ENCODE measurements at regions not wholly inside any gene's neighbourhood (a gene's known extent, or its start where the extent isn't known, plus 50 kb on each side); places are given as distances from the start of the nearest gene placed in this dataset.

DNA sequence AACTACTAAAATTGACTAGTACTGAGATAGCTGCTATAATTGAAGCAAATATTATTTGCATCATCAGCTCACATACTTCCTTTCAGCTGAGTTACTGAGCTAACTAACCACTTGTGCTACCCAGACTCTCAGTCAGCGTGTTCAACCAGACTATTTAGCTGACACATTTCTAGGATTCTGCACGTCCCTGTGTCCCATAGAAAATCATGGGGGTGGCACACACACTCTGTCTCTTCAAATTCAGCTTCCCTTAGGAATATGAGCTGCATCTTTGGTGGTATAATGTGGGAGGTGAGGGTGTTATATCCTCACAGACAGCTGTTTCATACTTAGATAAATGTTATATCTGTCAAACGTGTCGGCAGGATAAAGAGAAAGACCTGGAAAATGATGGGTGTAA is 424.0 kb downstream of the CDH2 start:
- ChIA-PET RAD21 (ENCODE audit: low non-redundant PET in 1 of 2, low total read pairs in 2 of 2, uncharacterized antibody in 2 of 2, unreplicated experiment in 2 of 2) (interaction anchor here in 1 of 2 experiments (0.5 kb wide), 1 partner anchor 1352 kb away, joined by 3 read pairs; no protein-coding TSS in a partner anchor), POLR2A (no interaction called here)
- no TSS peak for BruUV-seq (replicated peaks)

More for the DNA sequence above, 424.0 kb downstream of the CDH2 start:
- Histone ChIP-seq H3K27me3 (ENCODE audit: insufficient read depth, low read length) (no peaks in the 10 kb centered on the region), H2AFZ (ENCODE audit: low read depth, low read length, poor library complexity, severe bottlenecking) (no peak overlapping the region), H3K9me3 (ENCODE audit: control insufficient read depth in 1 of 2, insufficient read depth in 1 of 2, low read depth in 1 of 2, low read length in 2 of 2) (no peaks in the 10 kb centered on the region), H4K20me1 (ENCODE audit: insufficient read depth) (no peaks in the 10 kb centered on the region), H3K4me3 (replicated peaks in 1 of 2; ENCODE audit: low read depth in 1 of 2, low read length in 2 of 2) (no peak overlapping the region), H3K79me2 (ENCODE audit: insufficient read depth, low read length) (no peaks in the 10 kb centered on the region), H3K4me1 (ENCODE audit: control insufficient read depth in 1 of 2, insufficient read depth in 2 of 2, low read length in 2 of 2) (no peaks in the 10 kb centered on the region), H3K9me2 (ENCODE audit: insufficient read depth) (no peaks in the 10 kb centered on the region), H3K4me2 (ENCODE audit: low read length) (no peak overlapping the region), H3K9ac (ENCODE audit: low read length) (no peak overlapping the region), H3K36me3 (ENCODE audit: control insufficient read depth in 1 of 2, insufficient read depth in 2 of 2, low read length in 2 of 2) (no peaks in the 10 kb centered on the region), H3K27ac (ENCODE audit: low read depth, low read length) (no peak overlapping the region)
- DNase-seq (ENCODE audit: low read depth, low spot score) (no peak), ATAC-seq (no peak)
- intact Hi-C loops (cut with micrococcal nuclease), result no loop called here
- CTCF ChIA-PET, result no interaction called here
- TF ChIP-seq YY1 (IDR thresholded peaks at IDR 0.05; ENCODE audit: extremely low read depth, insufficient replicate concordance, low read depth, low read length), result no peak
- TF ChIP-seq CTCF (IDR thresholded peaks at IDR 0.05 in 2 of 3, conservative IDR thresholded peaks at IDR 0.05 in 1 of 3; ENCODE audit: borderline replicate concordance in 1 of 3, insufficient read depth in 1 of 3, low read depth in 2 of 3, low read length in 2 of 3), result no peak
- TF ChIP-seq FOSL1 (IDR thresholded peaks at IDR 0.05; ENCODE audit: low read depth), result no peak
- no peak for TF ChIP-seq CEBPB (IDR thresholded peaks at IDR 0.05; ENCODE audit: low read depth)
- TF ChIP-seq POLR2AphosphoS5 (IDR thresholded peaks at IDR 0.05; ENCODE audit: low read depth, low read length), result no peak
- TF ChIP-seq, protein P1, sequence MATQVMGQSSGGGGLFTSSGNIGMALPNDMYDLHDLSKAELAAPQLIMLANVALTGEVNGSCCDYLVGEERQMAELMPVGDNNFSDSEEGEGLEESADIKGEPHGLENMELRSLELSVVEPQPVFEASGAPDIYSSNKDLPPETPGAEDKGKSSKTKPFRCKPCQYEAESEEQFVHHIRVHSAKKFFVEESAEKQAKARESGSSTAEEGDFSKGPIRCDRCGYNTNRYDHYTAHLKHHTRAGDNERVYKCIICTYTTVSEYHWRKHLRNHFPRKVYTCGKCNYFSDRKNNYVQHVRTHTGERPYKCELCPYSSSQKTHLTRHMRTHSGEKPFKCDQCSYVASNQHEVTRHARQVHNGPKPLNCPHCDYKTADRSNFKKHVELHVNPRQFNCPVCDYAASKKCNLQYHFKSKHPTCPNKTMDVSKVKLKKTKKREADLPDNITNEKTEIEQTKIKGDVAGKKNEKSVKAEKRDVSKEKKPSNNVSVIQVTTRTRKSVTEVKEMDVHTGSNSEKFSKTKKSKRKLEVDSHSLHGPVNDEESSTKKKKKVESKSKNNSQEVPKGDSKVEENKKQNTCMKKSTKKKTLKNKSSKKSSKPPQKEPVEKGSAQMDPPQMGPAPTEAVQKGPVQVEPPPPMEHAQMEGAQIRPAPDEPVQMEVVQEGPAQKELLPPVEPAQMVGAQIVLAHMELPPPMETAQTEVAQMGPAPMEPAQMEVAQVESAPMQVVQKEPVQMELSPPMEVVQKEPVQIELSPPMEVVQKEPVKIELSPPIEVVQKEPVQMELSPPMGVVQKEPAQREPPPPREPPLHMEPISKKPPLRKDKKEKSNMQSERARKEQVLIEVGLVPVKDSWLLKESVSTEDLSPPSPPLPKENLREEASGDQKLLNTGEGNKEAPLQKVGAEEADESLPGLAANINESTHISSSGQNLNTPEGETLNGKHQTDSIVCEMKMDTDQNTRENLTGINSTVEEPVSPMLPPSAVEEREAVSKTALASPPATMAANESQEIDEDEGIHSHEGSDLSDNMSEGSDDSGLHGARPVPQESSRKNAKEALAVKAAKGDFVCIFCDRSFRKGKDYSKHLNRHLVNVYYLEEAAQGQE (IDR thresholded peaks at IDR 0.05; ENCODE audit: low read depth), result no peak
- TF ChIP-seq POLR2A (IDR thresholded peaks at IDR 0.05; ENCODE audit: borderline replicate concordance, extremely low read depth, insufficient read depth, insufficient read length), result no peak
- TF ChIP-seq SIN3A (IDR thresholded peaks at IDR 0.05; ENCODE audit: low read depth), result no peak
- no peak for TF ChIP-seq EZH2 (IDR thresholded peaks at IDR 0.05)
- TF ChIP-seq ZNF274 (IDR thresholded peaks at IDR 0.05; ENCODE audit: low read depth, low read length), result no peak

Data from HCT116 (cell line).